Endodermal cell (in vitro differentiated cells): ENCODE measurements at regions not wholly inside any gene's neighbourhood (a gene's known extent, or its start where the extent isn't known, plus 50 kb on each side); places are given as distances from the start of the nearest gene placed in this dataset.

Source experiments
- DNase-seq: peaks from one replicate; pipeline ENCODE4 v3.0.0-alpha.2; 2017
- H3K27ac ChIP-seq: 2 replicates; pipeline ENCODE4 v1.5.1; 2013; ENCODE audit warnings: mild to moderate bottlenecking, low read depth, low read length, moderate library complexity
- H3K27me3 ChIP-seq: 2 replicates; pipeline ENCODE4 v1.6.1; 2013; ENCODE audit warnings: mild to moderate bottlenecking, low read length, moderate library complexity; ENCODE audit not compliant: insufficient read depth, control insufficient read depth, poor library complexity, severe bottlenecking
- H3K36me3 ChIP-seq: 2 replicates; pipeline ENCODE4 v1.7.0; 2013; ENCODE audit warnings: mild to moderate bottlenecking, low read length, moderate library complexity; ENCODE audit not compliant: control insufficient read depth, insufficient read depth
- H3K4me1 ChIP-seq: one replicate; pipeline ENCODE4 v1.7.0; 2013; ENCODE audit warnings: low read length; ENCODE audit not compliant: control insufficient read depth, insufficient read depth
- H3K4me3 ChIP-seq: 2 replicates; pipeline ENCODE4 v1.5.1; 2013; ENCODE audit warnings: mild to moderate bottlenecking, low read length, moderate library complexity
- H3K9ac ChIP-seq: 2 replicates; pipeline ENCODE4 v1.6.1; 2013; ENCODE audit warnings: mild to moderate bottlenecking, low read length, moderate library complexity; ENCODE audit not compliant: poor library complexity, severe bottlenecking; ENCODE audit errors: extremely low read depth
- H3K9me3 ChIP-seq: 2 replicates; pipeline ENCODE4 v1.6.1; 2013; ENCODE audit warnings: mild to moderate bottlenecking, low read length, moderate library complexity; ENCODE audit not compliant: control insufficient read depth
- H3K27ac Mint-ChIP-seq: 2 replicates; pipeline ENCODE4 v1.8.0; 2020; ENCODE audit warnings: mixed read lengths
- H3K27me3 Mint-ChIP-seq: 2 replicates; pipeline ENCODE4 v1.8.0; 2021; ENCODE audit warnings: mild to moderate bottlenecking, mixed read lengths; ENCODE audit not compliant: insufficient read depth
- H3K36me3 Mint-ChIP-seq: 2 replicates; pipeline ENCODE4 v1.8.0; 2020; ENCODE audit warnings: low read depth, mixed read lengths
- H3K4me1 Mint-ChIP-seq: 2 replicates; pipeline ENCODE4 v1.8.0; 2020; ENCODE audit warnings: mixed read lengths
- H3K4me3 Mint-ChIP-seq: 2 replicates; pipeline ENCODE4 v1.8.0; 2020; ENCODE audit warnings: mild to moderate bottlenecking, moderate library complexity, mixed read lengths
- H3K9me3 Mint-ChIP-seq: 2 replicates; pipeline ENCODE4 v1.8.0; 2020; ENCODE audit warnings: mild to moderate bottlenecking, mixed read lengths
- CTCF ChIP-seq: fragments of 200-600 bp; sonication (generic); conservative IDR thresholded peaks from 2 replicates; pipeline ENCODE4 v1.5.0; 2021; ENCODE audit warnings: antibody characterized with exemption, mild to moderate bottlenecking
- WGBS, 2 experiments: methylation state at CpG; one replicate each; pipeline versions ENCODE4 v1.1.5 to v1.1.7; 2013; ENCODE audit warnings: missing lambda C conversion rate in 2 of 2, mixed read lengths in 1 of 2; ENCODE audit not compliant: insufficient coverage in 1 of 2, insufficient read length in 1 of 2; 5-methylcytosine and 5-hydroxymethylcytosine counted together

- Mint-ChIP-seq H3K9me3 (no peaks in the 10 kb centered on the region), H3K4me3 (no peak overlapping the region), H3K4me1 (no peaks in the 10 kb centered on the region), H3K36me3 (no peaks in the 10 kb centered on the region), H3K27ac (no peak overlapping the region), H3K27me3 (no peaks in the 10 kb centered on the region)
- Histone ChIP-seq H3K4me1 (no peaks in the 10 kb centered on the region), H3K36me3 (no peaks in the 10 kb centered on the region), H3K9me3 (no peaks in the 10 kb centered on the region), H3K27ac (no peak overlapping the region), H3K9ac (no peak overlapping the region), H3K4me3 (no peak overlapping the region), H3K27me3 (no peaks in the 10 kb centered on the region)
- WGBS, 2 experiments, result 92 to 94% methylated on average over 2 to 3 of the region's 3 CpGs
- DNase-seq, result no peak
- TF ChIP-seq CTCF, result no peak
Measured at GRCh38 chr3:76096036-76096435, 310.7 kb upstream of the ZNF717 start.

- no peaks in the 10 kb centered on the region for H3K4me1 Mint-ChIP-seq
- Histone ChIP-seq H3K27me3 (no peaks in the 10 kb centered on the region), H3K36me3 (no peaks in the 10 kb centered on the region), H3K9ac (no peak overlapping the region), H3K4me3 (no peak overlapping the region), H3K9me3 (no peaks in the 10 kb centered on the region), H3K4me1 (no peaks in the 10 kb centered on the region), H3K27ac (no peak overlapping the region)
- H3K27me3 Mint-ChIP-seq, result no peaks in the 10 kb centered on the region
- H3K36me3 Mint-ChIP-seq, result no peaks in the 10 kb centered on the region
- no peak overlapping the region for H3K27ac Mint-ChIP-seq
- H3K9me3 Mint-ChIP-seq, result no peaks in the 10 kb centered on the region
- 88 to 89% methylated on average over 6 to 7 of the region's 7 CpGs for WGBS, 2 experiments
- DNase-seq, result no peak
- TF ChIP-seq CTCF, result no peak
- no peak overlapping the region for H3K4me3 Mint-ChIP-seq
Measured at GRCh38 chr3:76096836-76097588, 311.7 kb upstream of the ZNF717 start.

GRCh38 chr3:76097589-76097969 lies 312.2 kb upstream of the ZNF717 start:
- Mint-ChIP-seq H3K9me3 (no peaks in the 10 kb centered on the region), H3K4me3 (no peak overlapping the region), H3K4me1 (no peaks in the 10 kb centered on the region), H3K27ac (no peak overlapping the region), H3K36me3 (no peaks in the 10 kb centered on the region), H3K27me3 (no peaks in the 10 kb centered on the region)
- Histone ChIP-seq H3K27ac (no peak overlapping the region), H3K4me1 (no peaks in the 10 kb centered on the region), H3K4me3 (no peak overlapping the region), H3K36me3 (no peaks in the 10 kb centered on the region), H3K9ac (no peak overlapping the region), H3K9me3 (no peaks in the 10 kb centered on the region), H3K27me3 (no peaks in the 10 kb centered on the region)
- TF ChIP-seq CTCF, result no peak
- 89 to 94% methylated on average over 2 to 3 of the region's 3 CpGs for WGBS, 2 experiments
- no peak for DNase-seq
